22Rv1 (cell line): ENCODE measurements at regions not wholly inside any gene's neighbourhood (a gene's known extent, or its start where the extent isn't known, plus 50 kb on each side); places are given as distances from the start of the nearest gene placed in this dataset.

ENCODE experiments used
- H3K27ac ChIP-seq: fragments of 450-650 bp; 2 replicates; pipeline ENCODE4 v1.5.1; 2017
- CTCF ChIP-seq: fragments of 450-650 bp; IDR thresholded peaks from 2 replicates; pipeline ENCODE4 v1.5.1; 2017; ENCODE audit warnings: mild to moderate bottlenecking
- ZFX ChIP-seq: fragments of 450-650 bp; IDR thresholded peaks from 2 replicates; pipeline ENCODE4 v1.6.1; 2017; ENCODE audit warnings: antibody characterized with exemption, borderline replicate concordance

GRCh38 chr4:10281996-10282395 lies 165.4 kb upstream of the WDR1 start:
- no peak for TF ChIP-seq CTCF
- TF ChIP-seq ZFX, result no peak
- H3K27ac ChIP-seq, result no peak overlapping the region

GRCh38 chr4:10279261-10279660 lies 162.7 kb upstream of the WDR1 start:
- H3K27ac ChIP-seq, result no peak overlapping the region
- TF ChIP-seq ZFX (no peak), CTCF (no peak)

GRCh38 chr4:10278071-10278470 lies 161.5 kb upstream of the WDR1 start:
- TF ChIP-seq CTCF, result no peak
- H3K27ac ChIP-seq, result no peak overlapping the region

GRCh38 chr4:10276152-10276551 lies 159.6 kb upstream of the WDR1 start:
- no peak for TF ChIP-seq CTCF
- no peak for TF ChIP-seq ZFX

GRCh38 chr4:10275696-10276095 lies 159.1 kb upstream of the WDR1 start:
- no peak for TF ChIP-seq ZFX
- no peak for TF ChIP-seq CTCF

More at GRCh38 chr4:10276152-10276551, 159.6 kb upstream of the WDR1 start:
- no peak overlapping the region for H3K27ac ChIP-seq

DNA sequence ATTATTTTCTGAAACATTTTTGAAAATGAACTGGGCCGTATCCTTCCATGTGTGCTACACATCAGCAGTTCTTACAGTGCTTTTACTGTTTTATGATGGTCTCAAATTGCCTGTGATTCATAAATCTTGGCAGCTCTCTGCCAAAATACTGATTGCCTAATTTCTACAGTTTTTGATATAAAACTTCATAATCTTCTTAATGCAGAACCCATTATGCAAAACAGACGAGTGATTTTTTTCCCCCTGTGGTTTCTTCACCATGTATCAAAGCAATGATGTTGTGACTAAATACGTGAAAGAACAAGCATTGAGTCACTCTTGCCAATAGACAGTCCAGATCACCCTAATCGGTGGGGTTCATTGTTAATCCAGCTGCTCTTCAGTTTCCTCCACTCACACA lies 156.4 kb upstream of the WDR1 start:
- TF ChIP-seq ZFX (no peak), CTCF (no peak)
- H3K27ac ChIP-seq, result no peak overlapping the region

More at GRCh38 chr4:10275696-10276095, 159.1 kb upstream of the WDR1 start:
- H3K27ac ChIP-seq, result no peak overlapping the region

DNA sequence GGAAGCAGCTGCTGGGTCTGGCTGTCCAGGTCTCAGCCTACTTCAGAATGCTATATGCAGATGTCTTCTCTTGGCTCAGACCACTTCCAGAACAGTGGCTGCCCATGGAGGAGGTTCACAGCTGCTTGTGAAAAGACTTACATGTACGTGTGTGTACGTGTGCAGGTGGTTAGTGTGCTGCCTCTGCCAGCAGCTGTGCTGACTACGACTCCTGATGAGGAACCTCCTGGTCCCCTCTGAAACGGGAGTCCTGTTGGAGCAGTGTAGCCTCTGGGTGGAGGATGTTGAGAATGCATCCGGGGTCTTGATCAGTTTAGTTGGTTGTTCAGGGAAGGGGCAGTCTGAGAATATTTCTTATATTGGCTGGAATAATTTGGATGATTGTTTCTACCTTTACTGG lies 155.9 kb upstream of the WDR1 start:
- TF ChIP-seq ZFX (no peak), CTCF (no peak)
- H3K27ac ChIP-seq, result no peak overlapping the region

GRCh38 chr4:10267066-10267465 lies 150.5 kb upstream of the WDR1 start:
- no peak overlapping the region for H3K27ac ChIP-seq
- TF ChIP-seq CTCF (no peak), ZFX (no peak)
